ENCODE measurements at regions not wholly inside any gene's neighbourhood (a gene's known extent, or its start where the extent isn't known, plus 50 kb on each side); places are given as distances from the start of the nearest gene placed in this dataset.

DNA sequence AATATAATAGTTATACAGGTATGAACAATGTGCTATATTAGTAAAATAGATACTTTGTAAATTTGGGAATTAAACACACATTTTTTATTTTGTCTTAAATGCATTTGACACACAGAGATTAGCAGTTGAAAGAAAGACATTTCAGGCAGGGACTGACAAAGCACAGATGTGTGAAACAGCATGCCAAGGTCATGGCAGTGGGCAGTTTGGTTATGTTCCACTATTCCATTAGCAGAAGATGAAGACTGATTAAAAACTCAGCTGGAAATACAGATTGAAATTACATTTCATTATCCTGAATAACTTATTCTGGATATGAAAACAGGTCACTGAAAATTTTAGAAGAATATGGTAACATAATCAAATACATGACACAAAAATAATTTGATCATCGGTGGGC is 669.8 kb upstream of the LRFN5 start:
- TF ChIP-seq, protein P1, sequence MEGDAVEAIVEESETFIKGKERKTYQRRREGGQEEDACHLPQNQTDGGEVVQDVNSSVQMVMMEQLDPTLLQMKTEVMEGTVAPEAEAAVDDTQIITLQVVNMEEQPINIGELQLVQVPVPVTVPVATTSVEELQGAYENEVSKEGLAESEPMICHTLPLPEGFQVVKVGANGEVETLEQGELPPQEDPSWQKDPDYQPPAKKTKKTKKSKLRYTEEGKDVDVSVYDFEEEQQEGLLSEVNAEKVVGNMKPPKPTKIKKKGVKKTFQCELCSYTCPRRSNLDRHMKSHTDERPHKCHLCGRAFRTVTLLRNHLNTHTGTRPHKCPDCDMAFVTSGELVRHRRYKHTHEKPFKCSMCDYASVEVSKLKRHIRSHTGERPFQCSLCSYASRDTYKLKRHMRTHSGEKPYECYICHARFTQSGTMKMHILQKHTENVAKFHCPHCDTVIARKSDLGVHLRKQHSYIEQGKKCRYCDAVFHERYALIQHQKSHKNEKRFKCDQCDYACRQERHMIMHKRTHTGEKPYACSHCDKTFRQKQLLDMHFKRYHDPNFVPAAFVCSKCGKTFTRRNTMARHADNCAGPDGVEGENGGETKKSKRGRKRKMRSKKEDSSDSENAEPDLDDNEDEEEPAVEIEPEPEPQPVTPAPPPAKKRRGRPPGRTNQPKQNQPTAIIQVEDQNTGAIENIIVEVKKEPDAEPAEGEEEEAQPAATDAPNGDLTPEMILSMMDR (IDR thresholded peaks at IDR 0.05; ENCODE audit: low read depth, low read length): no peak
- no peak overlapping the region for H3K4me3 ChIP-seq (ENCODE audit: low read depth, low read length)
- DNase-seq: no peak
- H3K9me3 ChIP-seq: no peaks in the 10 kb centered on the region
- no peaks in the 10 kb centered on the region for H3K27me3 ChIP-seq
- H3K36me3 ChIP-seq: no peaks in the 10 kb centered on the region
- H3K4me1 ChIP-seq: no peaks in the 10 kb centered on the region

- TF ChIP-seq, protein P1 (IDR thresholded peaks at IDR 0.05; ENCODE audit: low read depth, low read length): no peak
- H3K4me3 ChIP-seq (ENCODE audit: low read depth, low read length): no peak overlapping the region
- no peaks in the 10 kb centered on the region for H3K36me3 ChIP-seq
- H3K9me3 ChIP-seq: no peaks in the 10 kb centered on the region
- DNase-seq: no peak
- H3K27me3 ChIP-seq: no peaks in the 10 kb centered on the region
- H3K4me1 ChIP-seq: no peaks in the 10 kb centered on the region
Measured at GRCh38 chr14:40920380-40920779, 686.3 kb upstream of the LRFN5 start.

GRCh38 chr14:40911141-40911540 is 695.5 kb upstream of the LRFN5 start:
- Histone ChIP-seq H3K4me1 (no peaks in the 10 kb centered on the region), H3K27me3 (no peaks in the 10 kb centered on the region), H3K4me3 (ENCODE audit: low read depth, low read length) (no peak overlapping the region), H3K36me3 (no peaks in the 10 kb centered on the region), H3K9me3 (no peaks in the 10 kb centered on the region)
- TF ChIP-seq, protein P1 (IDR thresholded peaks at IDR 0.05; ENCODE audit: low read depth, low read length): no peak
- DNase-seq: no peak

DNA sequence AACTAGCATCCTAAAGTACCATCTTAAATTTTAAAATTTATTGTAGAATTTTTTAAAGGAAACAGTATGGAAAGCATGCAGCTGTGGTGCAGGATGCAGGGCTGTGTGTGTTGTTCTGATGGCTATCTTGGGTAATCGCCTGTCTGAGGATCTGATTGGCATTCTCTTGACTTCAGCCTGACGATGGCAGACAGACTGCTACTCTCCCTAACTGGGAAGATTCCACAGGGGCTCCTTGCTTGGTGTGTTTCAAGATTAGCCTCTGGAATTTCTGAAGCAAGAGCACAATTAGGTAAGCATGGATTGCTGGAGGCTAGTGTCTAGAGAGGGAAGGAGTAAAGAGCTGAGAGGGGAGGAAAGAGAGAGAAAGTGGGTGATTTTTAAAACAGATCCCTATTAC is 696.8 kb upstream of the LRFN5 start:
- no peaks in the 10 kb centered on the region for H3K27me3 ChIP-seq
- H3K4me3 ChIP-seq (ENCODE audit: low read depth, low read length): no peak overlapping the region
- H3K4me1 ChIP-seq: no peaks in the 10 kb centered on the region

GRCh38 chr14:40903709-40904108 is 703.0 kb upstream of the LRFN5 start:
- H3K27me3 ChIP-seq: no peaks in the 10 kb centered on the region
- no peaks in the 10 kb centered on the region for H3K4me1 ChIP-seq
- no peaks in the 10 kb centered on the region; the same call in 1 of the 2 replicates for H3K9me3 ChIP-seq
- no peaks in the 10 kb centered on the region for H3K36me3 ChIP-seq
- no peak for DNase-seq
- TF ChIP-seq, protein P1 (IDR thresholded peaks at IDR 0.05; ENCODE audit: low read depth, low read length): no peak
- no peak overlapping the region for H3K4me3 ChIP-seq (ENCODE audit: low read depth, low read length)

More for the DNA sequence above, 696.8 kb upstream of the LRFN5 start:
- Histone ChIP-seq H3K36me3 (no peaks in the 10 kb centered on the region), H3K9me3 (no peaks in the 10 kb centered on the region)
- TF ChIP-seq, protein P1 (IDR thresholded peaks at IDR 0.05; ENCODE audit: low read depth, low read length): no peak
- no peak for DNase-seq

GRCh38 chr14:40899435-40899834 is 707.2 kb upstream of the LRFN5 start:
- TF ChIP-seq, protein P1 (IDR thresholded peaks at IDR 0.05; ENCODE audit: low read depth, low read length): no peak
- Histone ChIP-seq H3K4me1 (no peaks in the 10 kb centered on the region), H3K27me3 (no peaks in the 10 kb centered on the region), H3K36me3 (no peaks in the 10 kb centered on the region), H3K4me3 (ENCODE audit: low read depth, low read length) (no peak overlapping the region), H3K9me3 (no peaks in the 10 kb centered on the region; the same call in 1 of the 2 replicates)
- no peak for DNase-seq

All from BE2C (cell line).